AG10803 (cell line): ENCODE measurements at regions not wholly inside any gene's neighbourhood (a gene's known extent, or its start where the extent isn't known, plus 50 kb on each side); places are given as distances from the start of the nearest gene placed in this dataset.

ENCODE experiments used
- DNase-seq: peaks from one replicate; pipeline ENCODE4 v3.0.0; 2010; ENCODE audit warnings: low read depth
- H3K4me3 ChIP-seq: 2 replicates; pipeline ENCODE4 v1.5.1; 2011; ENCODE audit warnings: mild to moderate bottlenecking, low read length, control low read depth
- CTCF ChIP-seq: conservative IDR thresholded peaks from 2 replicates; pipeline ENCODE4 v1.5.1; 2011; ENCODE audit warnings: mild to moderate bottlenecking, low read length, control low read depth, inconsistent platforms

- peak; percentile 42 for DNase-seq
- H3K4me3 ChIP-seq: no peak overlapping the region
- no peak for TF ChIP-seq CTCF
Measured at GRCh38 chr4:140255467-140255866, 101.5 kb upstream of the MAML3 start.

- TF ChIP-seq CTCF: no peak
- H3K4me3 ChIP-seq: no peak overlapping the region
- peak; percentile 11 for DNase-seq
Measured at GRCh38 chr4:140254651-140255299, 100.8 kb upstream of the MAML3 start.

DNA sequence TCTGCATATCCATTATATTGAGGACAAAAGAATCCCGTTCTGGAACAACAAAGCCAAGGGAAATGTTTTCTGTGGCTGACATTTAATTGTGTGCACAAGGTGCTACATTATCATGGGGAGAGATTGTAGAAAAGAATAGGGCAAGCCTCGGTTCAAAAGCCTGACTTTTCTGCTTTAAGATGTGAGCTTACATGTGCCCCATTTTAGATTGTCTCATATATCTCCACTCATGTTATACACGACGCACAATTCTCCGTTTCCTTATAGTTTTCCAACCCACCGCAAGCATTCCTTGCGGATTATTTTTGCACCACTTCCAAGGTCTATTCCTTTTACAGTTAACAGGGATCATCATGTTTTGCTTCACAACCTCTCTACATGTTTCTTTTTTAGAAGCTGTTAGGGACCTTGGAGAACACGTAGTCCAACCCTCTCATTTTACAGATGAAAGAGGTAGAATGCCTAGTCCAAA lies 99.6 kb upstream of the MAML3 start:
- no peak overlapping the region for H3K4me3 ChIP-seq
- no peak for TF ChIP-seq CTCF
- no peak for DNase-seq

- H3K4me3 ChIP-seq: peak overlapping the region; percentile 63
- peak; percentile 71 for DNase-seq
- peak; percentile 65 for TF ChIP-seq CTCF
Measured at GRCh38 chr4:140252742-140253555, 99.0 kb upstream of the MAML3 start.

GRCh38 chr4:140252141-140252741 lies 98.3 kb upstream of the MAML3 start:
- DNase-seq: peak; percentile 3
- no peak overlapping the region; the same call in 1 of the 2 replicates for H3K4me3 ChIP-seq
- 0 out of 2 replicates have a peak, but pooled peaks have one; percentile 19 for TF ChIP-seq CTCF

DNA sequence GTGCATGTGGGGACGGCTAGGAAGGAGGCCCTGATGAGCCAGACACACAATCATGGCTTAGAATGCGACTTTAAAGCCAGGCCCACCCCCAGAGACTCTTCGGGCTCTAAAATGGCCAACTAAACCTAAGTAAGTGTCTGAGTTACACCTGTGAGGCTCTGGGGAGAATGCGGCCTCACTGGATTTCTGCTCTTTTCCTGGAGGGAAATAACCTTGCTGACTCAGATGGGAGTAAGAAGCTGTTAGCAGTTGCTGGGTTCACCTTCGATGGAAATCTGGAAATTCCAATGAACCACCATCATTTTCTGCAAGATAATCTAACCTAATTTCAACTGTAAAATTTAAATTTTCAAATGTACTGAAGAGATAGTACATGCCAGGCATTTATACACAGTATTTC lies 97.6 kb upstream of the MAML3 start:
- no peak overlapping the region for H3K4me3 ChIP-seq
- DNase-seq: no peak
- no peak for TF ChIP-seq CTCF
